Mammary epithelial cell (primary cell): ENCODE measurements at regions not wholly inside any gene's neighbourhood (a gene's known extent, or its start where the extent isn't known, plus 50 kb on each side); places are given as distances from the start of the nearest gene placed in this dataset.

ENCODE experiments used
- EZH2 ChIP-seq: IDR thresholded peaks from 2 replicates; pipeline ENCODE4 v1.6.1; 2012; ENCODE audit warnings: low read length, inconsistent platforms, borderline replicate concordance
- TF ChIP-seq, protein P1 (sequence below), 2 donors: IDR thresholded peaks in 1 of 2; conservative IDR thresholded peaks in 1 of 2; 2 replicates each; pipeline ENCODE4 v1.5.1; 2011 to 2012; ENCODE audit warnings: inconsistent platforms in 2 of 2, low read length in 2 of 2, mild to moderate bottlenecking in 2 of 2, control low read depth in 1 of 2, low read depth in 1 of 2; ENCODE audit not compliant: insufficient read depth in 1 of 2; ENCODE audit errors: extremely low read depth in 1 of 2

DNA sequence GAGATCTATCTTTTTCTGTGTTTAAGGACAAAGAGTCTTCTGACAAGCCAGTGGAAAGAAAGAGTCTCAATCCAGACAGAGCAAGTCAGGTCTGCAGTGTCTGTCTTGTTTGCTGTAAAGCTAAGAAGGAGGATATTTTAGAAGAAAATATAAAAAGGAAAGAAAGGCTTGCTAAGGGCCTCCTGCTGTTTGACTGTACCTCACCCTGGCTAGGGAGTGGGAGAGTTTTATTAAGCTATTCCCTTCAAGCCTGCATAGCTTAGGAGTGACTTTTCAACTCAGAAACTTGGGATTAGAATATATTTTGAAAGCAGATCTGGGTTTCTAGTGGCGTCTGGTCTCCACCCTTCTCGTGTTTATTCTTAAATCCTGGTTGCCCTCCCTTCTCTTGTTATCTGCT is 460.0 kb downstream of the COG6 start:
- TF ChIP-seq, protein P1, sequence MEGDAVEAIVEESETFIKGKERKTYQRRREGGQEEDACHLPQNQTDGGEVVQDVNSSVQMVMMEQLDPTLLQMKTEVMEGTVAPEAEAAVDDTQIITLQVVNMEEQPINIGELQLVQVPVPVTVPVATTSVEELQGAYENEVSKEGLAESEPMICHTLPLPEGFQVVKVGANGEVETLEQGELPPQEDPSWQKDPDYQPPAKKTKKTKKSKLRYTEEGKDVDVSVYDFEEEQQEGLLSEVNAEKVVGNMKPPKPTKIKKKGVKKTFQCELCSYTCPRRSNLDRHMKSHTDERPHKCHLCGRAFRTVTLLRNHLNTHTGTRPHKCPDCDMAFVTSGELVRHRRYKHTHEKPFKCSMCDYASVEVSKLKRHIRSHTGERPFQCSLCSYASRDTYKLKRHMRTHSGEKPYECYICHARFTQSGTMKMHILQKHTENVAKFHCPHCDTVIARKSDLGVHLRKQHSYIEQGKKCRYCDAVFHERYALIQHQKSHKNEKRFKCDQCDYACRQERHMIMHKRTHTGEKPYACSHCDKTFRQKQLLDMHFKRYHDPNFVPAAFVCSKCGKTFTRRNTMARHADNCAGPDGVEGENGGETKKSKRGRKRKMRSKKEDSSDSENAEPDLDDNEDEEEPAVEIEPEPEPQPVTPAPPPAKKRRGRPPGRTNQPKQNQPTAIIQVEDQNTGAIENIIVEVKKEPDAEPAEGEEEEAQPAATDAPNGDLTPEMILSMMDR (conservative IDR thresholded peaks at IDR 0.05 in 1 of 2, IDR thresholded peaks at IDR 0.05 in 1 of 2; ENCODE audit: extremely low read depth in 1 of 2, insufficient read depth in 1 of 2, low read depth in 1 of 2, low read length in 2 of 2) = no peak
- TF ChIP-seq EZH2 = no peak
